Cardiac muscle cell (in vitro differentiated cells and primary cell): ENCODE measurements at regions not wholly inside any gene's neighbourhood (a gene's known extent, or its start where the extent isn't known, plus 50 kb on each side); places are given as distances from the start of the nearest gene placed in this dataset.
A peak's percentile ranks its signal among the peaks of the same experiment; 100 is the strongest.
"Not testable (repeated sequence)": the region's sequence is repeated elsewhere in the genome, so short reads cannot be mapped to it uniquely, and the experiment has no call there.

ENCODE experiments used
- DNase-seq, 2 donors: peaks; one replicate each; pipeline versions ENCODE4 v3.0.0 to v3.0.0-alpha.2; 2010 to 2017; ENCODE audit warnings: low read depth in 1 of 2, low spot score in 1 of 2
- H3K27ac ChIP-seq: fragments of 200-600 bp; sonication (generic); 2 replicates; pipeline ENCODE4 v1.5.1; 2016
- H3K27me3 ChIP-seq: fragments of 200-600 bp; sonication (generic); 2 replicates; pipeline ENCODE4 v1.6.0; 2016; ENCODE audit warnings: control low read depth
- H3K36me3 ChIP-seq: fragments of 200-600 bp; sonication (generic); 2 replicates; pipeline ENCODE4 v1.5.1; 2016; ENCODE audit warnings: control low read depth
- H3K4me1 ChIP-seq: fragments of 200-600 bp; sonication (generic); 2 replicates; pipeline ENCODE4 v1.8.1; 2017; ENCODE audit warnings: low read depth, mild to moderate bottlenecking, mixed run types
- H3K4me3 ChIP-seq: fragments of 200-600 bp; sonication (generic); 2 replicates; pipeline ENCODE4 v1.5.1; 2016; ENCODE audit warnings: mild to moderate bottlenecking
- H3K9me3 ChIP-seq: fragments of 200-600 bp; sonication (generic); 2 replicates; pipeline ENCODE4 v1.5.1; 2017; ENCODE audit warnings: low read depth, mild to moderate bottlenecking, control low read depth
- CTCF ChIP-seq: IDR thresholded peaks from 2 replicates; pipeline ENCODE4 v1.5.1; 2012; ENCODE audit warnings: low read depth, mild to moderate bottlenecking, low read length

DNA sequence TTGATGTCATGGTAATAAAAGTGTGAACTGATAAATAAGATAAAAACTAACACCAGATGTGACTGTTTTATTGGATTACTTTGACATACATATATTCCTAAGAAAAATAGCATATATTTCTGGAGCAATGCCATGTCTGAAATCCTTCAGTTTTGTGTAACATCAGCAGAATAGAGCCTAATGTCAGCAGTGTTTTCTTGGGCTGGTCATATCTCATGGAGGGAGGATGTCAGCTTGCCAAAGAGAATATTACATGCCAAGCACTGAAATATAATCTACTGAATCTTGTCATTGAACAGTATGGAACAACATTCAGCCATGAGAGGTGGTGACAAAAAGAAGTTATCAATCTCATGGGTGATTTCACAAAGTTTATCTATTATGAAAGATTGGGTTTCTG lies 220.3 kb downstream of the KLHL28 start:
- H3K4me3 ChIP-seq = no peak overlapping the region
- H3K4me1 ChIP-seq = no peaks in the 10 kb centered on the region
- DNase-seq = peak in 1 of 2 donors; percentile 4
- no peak for TF ChIP-seq CTCF
- no peaks in the 10 kb centered on the region for H3K9me3 ChIP-seq
- H3K27ac ChIP-seq = no peak overlapping the region
- H3K27me3 ChIP-seq = no peaks in the 10 kb centered on the region
- H3K36me3 ChIP-seq = no peaks in the 10 kb centered on the region

- Histone ChIP-seq H3K9me3 (no peaks in the 10 kb centered on the region), H3K36me3 (no peaks in the 10 kb centered on the region), H3K4me1 (no peaks in the 10 kb centered on the region), H3K27me3 (no peaks in the 10 kb centered on the region), H3K27ac (no peak overlapping the region), H3K4me3 (no peak overlapping the region)
- no peak for TF ChIP-seq CTCF
- peak in 1 of 2 donors; percentile 48 for DNase-seq
Measured at GRCh38 chr14:44736326-44736725, 225.4 kb downstream of the KLHL28 start.

- Histone ChIP-seq H3K4me1 (no peaks in the 10 kb centered on the region), H3K36me3 (no peaks in the 10 kb centered on the region), H3K27me3 (no peaks in the 10 kb centered on the region), H3K4me3 (no peak overlapping the region), H3K27ac (no peak overlapping the region), H3K9me3 (no peaks in the 10 kb centered on the region)
- DNase-seq = no peak
- TF ChIP-seq CTCF = no peak
Measured at GRCh38 chr14:44732144-44732543, 225.1 kb upstream of the FSCB start.

GRCh38 chr14:44730860-44731259 lies 223.8 kb upstream of the FSCB start:
- H3K36me3 ChIP-seq = no peaks in the 10 kb centered on the region
- H3K27me3 ChIP-seq = no peaks in the 10 kb centered on the region
- no peak overlapping the region for H3K4me3 ChIP-seq
- no peaks in the 10 kb centered on the region for H3K4me1 ChIP-seq
- no peak for TF ChIP-seq CTCF
- H3K9me3 ChIP-seq = no peaks in the 10 kb centered on the region
- H3K27ac ChIP-seq = no peak overlapping the region
- no peak for DNase-seq

DNA sequence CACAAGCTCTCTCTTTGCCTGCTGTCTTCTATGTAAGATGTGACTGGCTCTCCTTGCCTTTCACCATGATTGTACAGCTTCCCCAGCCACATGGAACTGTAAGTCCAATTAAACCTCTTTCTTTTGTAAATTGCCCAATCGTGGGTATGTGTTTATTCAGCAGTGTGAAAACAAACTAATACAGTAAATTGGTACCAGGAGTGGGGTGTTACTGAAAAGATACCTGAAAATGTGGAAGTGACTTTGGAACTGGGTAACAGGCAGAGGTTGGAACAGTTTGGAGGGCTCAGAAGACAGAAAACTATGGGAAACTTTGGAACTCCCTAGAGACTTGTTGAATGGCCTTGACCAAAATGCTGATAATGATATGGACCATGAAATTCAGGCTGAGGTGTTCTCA lies 214.3 kb upstream of the FSCB start:
- H3K9me3 ChIP-seq = not testable (repeated sequence)

GRCh38 chr14:44720707-44721106 lies 213.6 kb upstream of the FSCB start:
- no peak for DNase-seq
- no peak overlapping the region for H3K4me3 ChIP-seq
- H3K27me3 ChIP-seq = no peaks in the 10 kb centered on the region
- no peak overlapping the region for H3K27ac ChIP-seq
- no peaks in the 10 kb centered on the region for H3K4me1 ChIP-seq
- H3K9me3 ChIP-seq = no peaks in the 10 kb centered on the region
- H3K36me3 ChIP-seq = no peaks in the 10 kb centered on the region
- TF ChIP-seq CTCF = no peak

More for the DNA sequence above, 214.3 kb upstream of the FSCB start:
- not testable (repeated sequence) for DNase-seq, H3K4me1 ChIP-seq, H3K36me3 ChIP-seq, H3K4me3 ChIP-seq, H3K27ac ChIP-seq, H3K27me3 ChIP-seq
